B cell (primary cell): ENCODE measurements at regions not wholly inside any gene's neighbourhood (a gene's known extent, or its start where the extent isn't known, plus 50 kb on each side); places are given as distances from the start of the nearest gene placed in this dataset.
"Not testable (repeated sequence)": the region's sequence is repeated elsewhere in the genome, so short reads cannot be mapped to it uniquely, and the experiment has no call there.

Source experiments
- ATAC-seq: fragments of 200-7000 bp; cut with Tn5 transposase; one replicate; pipeline ENCODE4 v1.10.0; 2021; ENCODE audit warnings: low read depth, mild to moderate bottlenecking, moderate number of reproducible peaks, moderate library complexity
- CTCF ChIA-PET: fragments of 350-600 bp; sonication (Branson Sonifier 250); formaldehyde crosslinking; loops from one replicate; lab custom pipeline; 2021; ENCODE audit warnings: antibody characterized with exemption, inconsistent platforms; lab: Charles Lee
- POLR2A ChIA-PET: fragments of 350-600 bp; sonication (Branson Sonifier 250); formaldehyde crosslinking; loops from one replicate; lab custom pipeline; 2021; ENCODE audit warnings: antibody characterized with exemption; lab: Charles Lee
- DNase-seq: peaks from one replicate; pipeline ENCODE4 v3.0.0; 2013
- H2AFZ ChIP-seq: 2 replicates; pipeline ENCODE4 v1.6.1; 2012; ENCODE audit warnings: mild to moderate bottlenecking, low read depth, low read length; ENCODE audit not compliant: insufficient read depth, poor library complexity, severe bottlenecking
- H3K27ac ChIP-seq, 2 donors: 1 replicate in 1 of 2; 2 replicates in 1 of 2; pipeline ENCODE4 v1.5.1; 2012 to 2013; ENCODE audit warnings: low read length in 2 of 2, mild to moderate bottlenecking in 2 of 2, moderate library complexity in 1 of 2
- H3K27me3 ChIP-seq, 4 experiments: fragments of 200-600 bp in 1 of 4; sonication (generic) in 1 of 4; replicated peaks in 1 of 4; 1 replicate in 2 of 4; 2 replicates in 2 of 4; pipeline versions ENCODE4 v1.6.1 to v1.7.0; 2013 to 2016; ENCODE audit warnings: low read length in 3 of 4, mild to moderate bottlenecking in 2 of 4, mixed read lengths in 1 of 4, moderate library complexity in 1 of 4; ENCODE audit not compliant: insufficient read depth in 4 of 4, control insufficient read depth in 3 of 4; ENCODE audit errors: control extremely low read depth in 1 of 4
- H3K36me3 ChIP-seq, 2 experiments: replicated peaks in 1 of 2; 1 replicate in 1 of 2; 2 replicates in 1 of 2; pipeline versions ENCODE4 v1.6.1 to v1.7.1; 2013; ENCODE audit warnings: low read length in 1 of 2; ENCODE audit not compliant: insufficient read depth in 2 of 2, control insufficient read depth in 1 of 2; ENCODE audit errors: control extremely low read depth in 1 of 2, extremely low read depth in 1 of 2
- H3K4me1 ChIP-seq, 2 donors: fragments of 200-600 bp in 1 of 2; sonication (generic) in 1 of 2; 1 replicate in 1 of 2; 2 replicates in 1 of 2; pipeline versions ENCODE4 v1.5.1 to v1.6.1; 2013 to 2017; ENCODE audit warnings: low read length in 2 of 2; ENCODE audit not compliant: control insufficient read depth in 2 of 2, insufficient read depth in 2 of 2
- H3K4me2 ChIP-seq: replicated peaks from 2 replicates; pipeline ENCODE3; 2012; ENCODE audit warnings: mild to moderate bottlenecking, low read depth, low read length; ENCODE audit not compliant: poor library complexity, severe bottlenecking
- H3K4me3 ChIP-seq, 5 experiments: fragments of 200-600 bp in 1 of 5; sonication (generic) in 1 of 5; 1 replicate in 3 of 5; 2 replicates in 2 of 5; pipeline versions ENCODE4 v1.5.1 to v1.7.0; 2011 to 2016; ENCODE audit warnings: low read length in 4 of 5, mild to moderate bottlenecking in 4 of 5, low read depth in 2 of 5, control low read depth in 1 of 5, moderate library complexity in 1 of 5; ENCODE audit not compliant: insufficient read depth in 1 of 5; ENCODE audit errors: control extremely low read depth in 1 of 5, extremely low read depth in 1 of 5
- H3K79me2 ChIP-seq: fragments of 200-600 bp; sonication (generic); one replicate; pipeline ENCODE4 v1.6.0; 2016; ENCODE audit warnings: low read length; ENCODE audit not compliant: control insufficient read depth, insufficient read depth
- H3K9ac ChIP-seq: fragments of 200-600 bp; sonication (generic); 2 replicates; pipeline ENCODE4 v1.6.1; 2017; ENCODE audit warnings: mild to moderate bottlenecking, low read length, moderate library complexity
- H3K9me3 ChIP-seq, 3 donors: one replicate each; pipeline versions ENCODE4 v1.6.1 to v1.7.1; 2013; ENCODE audit warnings: low read length in 2 of 3; ENCODE audit not compliant: control insufficient read depth in 2 of 3, insufficient read depth in 1 of 3; ENCODE audit errors: control extremely low read depth in 1 of 3
- H4K20me1 ChIP-seq: 2 replicates; pipeline ENCODE4 v1.6.0; 2012; ENCODE audit warnings: mild to moderate bottlenecking, low read length; ENCODE audit not compliant: insufficient read depth, control insufficient read depth, poor library complexity, severe bottlenecking
- H3K27ac Mint-ChIP-seq: one replicate; pipeline ENCODE4 v1.8.0; 2021; ENCODE audit warnings: mixed read lengths
- H3K27me3 Mint-ChIP-seq: one replicate; pipeline ENCODE4 v1.8.0; 2021; ENCODE audit warnings: mixed read lengths
- H3K4me1 Mint-ChIP-seq: one replicate; pipeline ENCODE4 v1.8.0; 2021; ENCODE audit warnings: mixed read lengths
- H3K4me3 Mint-ChIP-seq: one replicate; pipeline ENCODE4 v1.8.0; 2021; ENCODE audit warnings: mixed read lengths
- H3K9me3 Mint-ChIP-seq: one replicate; pipeline ENCODE4 v1.8.0; 2022; ENCODE audit warnings: mixed read lengths; ENCODE audit not compliant: insufficient read depth
- EZH2 ChIP-seq: IDR thresholded peaks from 2 replicates; pipeline ENCODE4 v1.6.1; 2012; ENCODE audit warnings: borderline replicate concordance, low read depth, mild to moderate bottlenecking, moderate library complexity, low read length; ENCODE audit not compliant: insufficient read depth, poor library complexity, severe bottlenecking
- WGBS: methylation state at CpG from one replicate; pipeline ENCODE4 v1.1.5; 2013; ENCODE audit warnings: missing lambda C conversion rate; ENCODE audit not compliant: insufficient coverage; 5-methylcytosine and 5-hydroxymethylcytosine counted together
- intact Hi-C: fragments of 100-400 bp; cut with micrococcal nuclease; formaldehyde crosslinking; loops from one replicate; pipeline ENCODE4 v1.10.0; 2022
- TF ChIP-seq, protein P1 (sequence below): fragments of 200-600 bp; IDR thresholded peaks from one replicate; pipeline ENCODE4 v1.8.0; 2022; ENCODE audit warnings: antibody characterized with exemption, mild to moderate bottlenecking

DNA sequence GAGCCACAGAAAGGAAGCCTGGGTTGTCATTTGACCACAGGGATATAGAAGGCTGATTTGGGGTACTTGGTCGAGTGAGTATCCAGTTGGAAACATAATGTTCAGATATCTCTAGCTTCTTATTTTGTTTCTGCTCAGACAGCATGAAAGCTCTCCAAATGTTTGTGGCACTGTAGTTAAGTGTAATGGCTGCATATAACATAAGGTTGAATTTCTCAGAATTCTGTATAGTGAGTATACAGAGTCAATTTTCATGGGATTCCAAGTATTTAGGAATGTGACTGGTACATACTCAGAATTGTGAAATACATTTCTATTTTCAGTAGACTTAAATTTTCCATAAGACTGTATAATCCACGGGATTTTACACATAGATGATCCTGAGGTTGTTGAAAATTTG lies 2102.1 kb upstream of the RAG2 start:
- no peak overlapping the region for H3K27ac Mint-ChIP-seq
- POLR2A ChIA-PET = no interaction called here
- Histone ChIP-seq H4K20me1 (no peaks in the 10 kb centered on the region), H3K9ac (no peak overlapping the region), H3K4me3 (no peak overlapping the region), H3K36me3 (no peaks in the 10 kb centered on the region), H3K79me2 (no peaks in the 10 kb centered on the region), H3K4me1 (no peaks in the 10 kb centered on the region), H3K9me3 (peaks cover 0 to 9% (median 2%) of the 10 kb centered on the region in 3 donors), H3K27me3 (no peaks in the 10 kb centered on the region), H3K4me2 (no peak overlapping the region), H2AFZ (no peak overlapping the region), H3K27ac (no peak overlapping the region)
- no peak for TF ChIP-seq EZH2
- TF ChIP-seq, protein P1, sequence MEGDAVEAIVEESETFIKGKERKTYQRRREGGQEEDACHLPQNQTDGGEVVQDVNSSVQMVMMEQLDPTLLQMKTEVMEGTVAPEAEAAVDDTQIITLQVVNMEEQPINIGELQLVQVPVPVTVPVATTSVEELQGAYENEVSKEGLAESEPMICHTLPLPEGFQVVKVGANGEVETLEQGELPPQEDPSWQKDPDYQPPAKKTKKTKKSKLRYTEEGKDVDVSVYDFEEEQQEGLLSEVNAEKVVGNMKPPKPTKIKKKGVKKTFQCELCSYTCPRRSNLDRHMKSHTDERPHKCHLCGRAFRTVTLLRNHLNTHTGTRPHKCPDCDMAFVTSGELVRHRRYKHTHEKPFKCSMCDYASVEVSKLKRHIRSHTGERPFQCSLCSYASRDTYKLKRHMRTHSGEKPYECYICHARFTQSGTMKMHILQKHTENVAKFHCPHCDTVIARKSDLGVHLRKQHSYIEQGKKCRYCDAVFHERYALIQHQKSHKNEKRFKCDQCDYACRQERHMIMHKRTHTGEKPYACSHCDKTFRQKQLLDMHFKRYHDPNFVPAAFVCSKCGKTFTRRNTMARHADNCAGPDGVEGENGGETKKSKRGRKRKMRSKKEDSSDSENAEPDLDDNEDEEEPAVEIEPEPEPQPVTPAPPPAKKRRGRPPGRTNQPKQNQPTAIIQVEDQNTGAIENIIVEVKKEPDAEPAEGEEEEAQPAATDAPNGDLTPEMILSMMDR = no peak
- no peaks in the 10 kb centered on the region for H3K4me1 Mint-ChIP-seq
- intact Hi-C loops = no loop called here
- peaks cover 10% of the 10 kb centered on the region for H3K9me3 Mint-ChIP-seq
- no peaks in the 10 kb centered on the region for H3K27me3 Mint-ChIP-seq
- DNase-seq (no peak), ATAC-seq (no peak)
- no peak overlapping the region for H3K4me3 Mint-ChIP-seq
- CTCF ChIA-PET = no interaction called here
- 86% methylated on average over 1 of the region's 2 CpGs for WGBS

DNA sequence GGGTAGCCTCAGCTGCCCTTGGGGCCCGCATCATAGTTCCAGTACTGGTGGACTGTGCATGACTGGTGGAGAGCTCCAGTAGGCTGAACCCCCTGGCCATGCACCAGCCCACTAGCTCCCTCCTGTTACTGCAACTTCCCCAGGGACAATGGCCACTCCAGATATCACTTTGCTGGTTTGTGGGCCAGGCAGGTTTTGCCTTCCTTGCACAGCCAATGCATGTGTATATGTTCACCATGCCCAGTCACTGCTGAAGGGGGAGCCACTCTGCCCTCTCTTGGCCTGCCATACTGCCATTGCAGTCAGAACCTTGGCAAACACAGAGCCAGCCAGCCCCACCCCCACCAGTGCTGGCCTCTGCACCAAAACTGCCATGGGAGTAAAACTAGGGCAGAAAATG lies 2095.3 kb upstream of the RAG2 start:
- no peak overlapping the region for H3K4me3 Mint-ChIP-seq
- intact Hi-C loops = no loop called here
- TF ChIP-seq, protein P1 = no peak
- no peak for TF ChIP-seq EZH2
- ATAC-seq = no peak
- no peaks in the 10 kb centered on the region for H3K4me1 Mint-ChIP-seq
- ChIA-PET POLR2A (no interaction called here), CTCF (no interaction called here)
- Histone ChIP-seq H4K20me1 (no peaks in the 10 kb centered on the region), H2AFZ (no peak overlapping the region), H3K4me1 (no peaks in the 10 kb centered on the region), H3K27ac (no peak overlapping the region), H3K27me3 (no peaks in the 10 kb centered on the region), H3K9me3 (peaks cover 0 to 19% (median 0%) of the 10 kb centered on the region in 3 donors), H3K36me3 (no peaks in the 10 kb centered on the region), H3K4me3 (no peak overlapping the region), H3K9ac (no peak overlapping the region), H3K4me2 (no peak overlapping the region), H3K79me2 (no peaks in the 10 kb centered on the region)
- no peaks in the 10 kb centered on the region for H3K27me3 Mint-ChIP-seq
- 100% methylated on average over 1 of the region's 1 CpG for WGBS
- no peak overlapping the region for H3K27ac Mint-ChIP-seq
- H3K9me3 Mint-ChIP-seq = peaks cover 7% of the 10 kb centered on the region
- no peak for DNase-seq

DNA sequence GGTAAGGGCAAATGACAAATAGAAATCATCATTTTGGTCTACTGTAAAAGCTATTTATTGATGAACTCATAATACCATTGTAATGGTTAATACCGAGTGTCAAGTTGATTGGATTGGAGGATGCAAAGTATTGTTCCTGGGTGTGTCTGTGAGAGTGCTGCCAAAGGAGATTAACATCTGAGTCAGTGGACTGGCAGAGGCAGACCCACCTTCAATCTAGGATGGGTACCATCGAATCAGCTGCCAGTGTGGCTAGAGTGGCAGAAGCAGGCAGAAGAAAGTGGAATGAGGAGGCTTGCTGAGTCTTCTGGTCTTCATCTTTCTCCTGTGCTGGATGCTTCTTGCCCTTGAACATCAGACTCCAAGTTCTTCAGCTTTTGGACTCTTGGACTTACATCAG lies 2092.2 kb upstream of the RAG2 start:
- H3K9me3 ChIP-seq, H3K27ac Mint-ChIP-seq, H3K27me3 Mint-ChIP-seq, H3K27ac ChIP-seq, POLR2A ChIA-PET, intact Hi-C loops, H3K79me2 ChIP-seq, H4K20me1 ChIP-seq, CTCF ChIA-PET, H3K4me2 ChIP-seq, H3K9ac ChIP-seq, ATAC-seq, H3K4me3 ChIP-seq, H3K36me3 ChIP-seq, H3K9me3 Mint-ChIP-seq, DNase-seq, H3K4me1 ChIP-seq, H2AFZ ChIP-seq, H3K4me3 Mint-ChIP-seq, H3K4me1 Mint-ChIP-seq, H3K27me3 ChIP-seq: not testable (repeated sequence)
- 80% methylated on average over 2 of the region's 2 CpGs for WGBS
